Gastrocnemius medialis (tissue), 4 donors: ENCODE measurements at regions not wholly inside any gene's neighbourhood (a gene's known extent, or its start where the extent isn't known, plus 50 kb on each side); places are given as distances from the start of the nearest gene placed in this dataset.

Experiments
- CTCF ChIP-seq, 5 experiments: fragments of 450-650 bp in 3 of 5; fragments of 200-600 bp in 2 of 5; sonication (generic) in 2 of 5; IDR thresholded peaks in 4 of 5; conservative IDR thresholded peaks in 1 of 5; 1 replicate in 4 of 5; 2 replicates in 1 of 5; pipeline ENCODE4 v1.5.1; 2016 to 2019; ENCODE audit warnings: antibody characterized with exemption in 5 of 5, mild to moderate bottlenecking in 3 of 5, moderate library complexity in 3 of 5
- POLR2A ChIP-seq, 2 donors: fragments of 450-650 bp; IDR thresholded peaks; one replicate each; pipeline ENCODE4 v1.6.1; 2017; ENCODE audit warnings: antibody characterized with exemption in 2 of 2, mild to moderate bottlenecking in 2 of 2, moderate library complexity in 2 of 2

- TF ChIP-seq CTCF (IDR thresholded peaks at IDR 0.05 in 4 of 5, conservative IDR thresholded peaks at IDR 0.05 in 1 of 5) = no peak
- TF ChIP-seq POLR2A (IDR thresholded peaks at IDR 0.05) = no peak
Observed at GRCh38 chr6:146946559-146946958, 257.7 kb upstream of the STXBP5 start.
